Midbrain (tissue), 1 donor: ENCODE measurements at regions not wholly inside any gene's neighbourhood (a gene's known extent, or its start where the extent isn't known, plus 50 kb on each side); places are given as distances from the start of the nearest gene placed in this dataset.
"Not testable (repeated sequence)": the region's sequence is repeated elsewhere in the genome, so short reads cannot be mapped to it uniquely, and the experiment has no call there.

ENCODE experiments used
- DNase-seq: peaks from one replicate; lab custom pipeline; 2025; lab: John Stamatoyannopoulos, UW

DNA sequence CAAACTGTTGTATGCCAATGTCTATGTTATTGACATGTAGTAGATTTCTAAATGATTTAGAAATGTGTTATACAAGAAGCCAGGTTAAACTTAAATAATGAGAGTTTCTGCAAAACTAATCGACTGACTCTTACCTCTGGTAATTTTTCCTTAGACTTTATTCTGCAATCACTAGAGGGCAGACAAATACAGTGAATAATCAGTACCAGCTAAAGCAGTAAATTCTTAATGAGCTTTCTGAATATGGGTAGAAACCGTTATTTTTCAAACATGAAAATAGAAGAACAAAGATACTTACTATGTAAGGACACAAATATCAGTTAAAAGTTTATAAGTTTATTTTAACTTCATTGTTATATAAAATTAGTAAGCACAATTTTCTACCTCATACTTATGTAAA lies 97.9 kb upstream of the RGS1 start:
- peak; percentile 40 for DNase-seq

DNA sequence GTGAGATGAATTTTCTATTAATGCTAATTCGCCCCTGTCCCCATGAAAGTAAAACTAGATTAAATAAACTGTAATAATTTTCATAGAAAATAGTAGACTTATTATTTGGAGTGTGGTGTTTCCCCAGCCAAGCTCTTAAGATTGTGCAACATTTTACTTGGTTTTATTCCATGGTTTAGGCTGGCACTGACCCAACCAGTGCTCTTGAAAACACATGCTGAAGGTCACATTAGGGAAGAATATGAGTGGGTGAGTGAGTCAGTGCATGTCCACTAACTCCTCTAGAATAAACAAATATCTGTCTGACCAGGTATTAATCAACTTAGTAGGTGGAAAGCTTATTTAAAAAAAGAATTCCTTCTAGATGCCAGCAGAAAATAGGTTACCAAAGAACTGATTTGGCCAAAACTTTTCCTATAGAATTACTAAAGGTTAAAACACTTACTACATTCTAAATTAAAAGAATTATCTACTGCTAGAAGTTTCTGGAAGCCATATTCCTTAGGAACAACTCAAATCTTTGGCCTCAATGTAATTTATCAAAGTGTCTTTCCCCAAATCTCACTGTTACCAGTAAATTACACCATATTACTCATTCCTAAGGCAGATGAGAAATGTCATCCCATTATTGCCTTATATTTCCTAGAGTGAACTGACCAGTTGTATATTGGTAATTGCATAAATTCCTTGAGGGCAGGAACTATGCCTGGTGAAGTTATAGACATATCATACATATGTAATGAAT lies 89.7 kb upstream of the RGS1 start:
- DNase-seq: peak; percentile 4

DNA sequence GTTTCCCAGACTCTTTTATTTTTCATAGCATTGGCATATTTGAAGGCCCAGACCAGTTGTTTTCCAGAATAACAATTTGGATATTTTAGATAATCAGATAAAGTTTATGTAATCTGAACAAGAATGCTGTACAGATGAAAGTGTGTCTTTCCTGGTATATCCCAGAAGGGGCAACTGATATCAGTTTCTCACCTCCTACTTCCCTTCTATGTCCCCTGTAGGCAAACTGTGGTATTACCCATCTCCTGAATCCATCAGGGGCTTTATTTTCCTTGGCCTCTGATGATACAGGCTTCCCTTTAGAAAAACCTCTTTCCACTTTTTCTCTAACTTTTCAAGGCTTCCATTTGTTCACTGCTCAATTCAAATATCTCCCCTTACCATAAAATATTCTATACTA lies 87.5 kb upstream of the RGS1 start:
- DNase-seq: no peak

DNA sequence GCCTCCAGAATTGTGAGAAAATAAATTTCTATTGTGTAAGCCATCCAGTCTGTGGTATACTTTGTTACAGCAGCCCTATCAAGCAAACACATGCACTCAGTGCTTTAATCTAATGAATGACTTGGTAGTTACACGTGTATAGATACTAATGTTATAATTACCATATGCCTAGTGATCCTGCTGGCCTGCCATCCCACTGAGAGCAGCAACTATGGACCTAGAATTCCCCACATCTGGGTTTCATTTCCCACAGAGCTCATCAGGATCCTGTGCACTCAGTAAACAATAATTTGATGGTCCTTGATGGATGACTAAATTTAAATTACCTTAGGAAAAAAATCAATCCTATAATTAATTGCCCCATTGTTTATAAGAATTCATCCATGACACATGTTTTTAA lies 86.5 kb upstream of the RGS1 start:
- DNase-seq: no peak

DNA sequence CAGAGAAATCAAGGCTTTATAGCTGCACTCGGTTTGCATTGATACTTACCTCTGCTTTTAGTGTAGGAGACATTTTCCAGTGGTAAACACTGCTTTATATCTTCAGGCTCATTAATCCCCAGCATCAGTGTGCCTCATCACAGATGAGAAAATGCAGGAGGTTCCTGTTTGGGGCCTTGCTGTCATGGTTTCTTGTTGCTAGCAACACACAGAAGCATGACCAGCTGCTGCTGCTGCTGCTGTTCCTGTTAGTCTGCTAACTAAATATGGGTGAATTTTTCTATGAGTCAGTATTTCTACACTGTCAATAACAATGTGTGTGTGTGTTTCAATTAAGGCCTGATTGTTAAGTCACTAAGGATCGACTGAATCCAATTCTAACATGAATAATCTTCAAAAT lies 85.8 kb upstream of the RGS1 start:
- no peak for DNase-seq

DNA sequence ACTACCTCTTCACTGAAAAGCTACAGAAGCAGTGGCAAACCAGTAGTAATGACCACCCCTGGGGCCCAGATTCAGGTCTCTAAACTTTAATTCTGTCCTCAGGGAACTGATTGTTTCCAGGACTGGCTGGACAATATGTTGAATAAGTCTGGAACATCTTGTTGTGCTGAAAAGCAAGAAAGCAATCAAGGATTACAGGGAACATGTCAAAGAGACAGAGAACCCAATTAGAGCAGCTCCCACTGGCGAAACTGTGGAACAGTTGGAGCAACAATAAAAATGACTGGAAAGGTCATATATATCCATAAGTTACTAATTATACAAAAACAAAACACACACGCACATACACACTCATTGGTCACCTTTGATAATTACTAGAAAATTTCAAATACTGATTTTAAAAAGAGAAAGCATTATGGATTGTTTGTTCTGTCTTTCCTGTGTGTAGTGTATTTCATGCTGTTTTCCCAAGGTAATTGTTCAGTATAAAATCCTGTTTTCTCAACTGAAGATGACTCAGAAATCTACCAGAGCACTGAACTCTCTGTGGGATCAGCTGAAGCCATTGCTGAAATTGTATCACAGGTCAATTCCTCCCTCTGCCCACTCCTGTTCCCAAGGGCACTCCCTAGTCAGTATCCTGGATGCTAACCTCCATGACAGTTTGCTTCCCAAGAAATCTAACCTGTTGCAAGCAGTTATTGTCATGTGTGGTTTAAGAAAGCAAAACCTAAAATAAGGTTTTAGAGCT lies 83.6 kb upstream of the RGS1 start:
- no peak for DNase-seq

DNA sequence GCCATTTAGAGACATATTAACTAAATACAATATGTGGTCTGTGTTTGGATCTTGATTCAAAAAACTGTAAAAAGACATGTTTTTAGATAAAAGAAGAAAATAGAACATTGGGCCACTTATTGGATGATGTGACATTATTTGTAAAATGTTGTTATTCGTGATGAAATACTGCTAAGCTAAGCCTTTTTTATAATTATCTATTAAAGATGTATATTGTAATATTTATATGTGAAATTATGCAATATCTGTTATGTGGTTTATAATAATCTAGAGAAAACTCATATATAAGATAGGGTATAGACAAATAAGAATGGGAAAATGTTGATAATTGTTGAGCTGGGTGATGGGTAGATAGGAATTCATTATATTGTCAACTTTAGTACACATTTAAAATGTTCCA lies 82.0 kb upstream of the RGS1 start:
- no peak for DNase-seq

DNA sequence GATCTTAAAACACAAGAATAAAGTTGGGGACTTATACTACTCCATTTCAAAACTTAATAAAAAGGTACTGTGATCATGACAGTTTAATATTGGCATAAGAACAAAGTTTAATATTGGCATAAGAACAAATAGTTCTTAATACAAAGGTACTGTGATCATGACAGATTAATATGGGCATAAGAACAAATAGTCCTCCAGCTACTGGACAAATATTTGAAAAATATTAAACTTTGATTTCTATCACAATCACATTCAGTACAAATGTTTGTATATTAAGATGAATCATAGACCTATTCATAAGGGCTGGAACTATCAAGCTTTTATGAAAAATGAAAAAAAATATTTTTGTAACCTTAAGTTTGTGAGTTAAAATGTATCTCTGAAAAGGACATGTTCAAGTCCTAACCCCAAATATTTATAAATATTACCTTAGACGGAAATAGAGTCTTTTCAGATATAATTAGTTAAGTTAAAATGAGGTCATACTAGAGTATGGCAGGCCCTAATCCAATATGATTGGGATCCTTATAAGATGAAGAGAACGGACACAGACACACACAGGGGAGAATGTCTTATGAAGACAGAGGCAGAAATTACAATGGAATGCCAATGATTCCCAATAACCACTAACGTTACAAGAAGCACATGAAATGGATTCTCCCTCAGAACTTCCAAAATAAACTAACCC lies 79.1 kb upstream of the RGS1 start:
- no peak for DNase-seq

DNA sequence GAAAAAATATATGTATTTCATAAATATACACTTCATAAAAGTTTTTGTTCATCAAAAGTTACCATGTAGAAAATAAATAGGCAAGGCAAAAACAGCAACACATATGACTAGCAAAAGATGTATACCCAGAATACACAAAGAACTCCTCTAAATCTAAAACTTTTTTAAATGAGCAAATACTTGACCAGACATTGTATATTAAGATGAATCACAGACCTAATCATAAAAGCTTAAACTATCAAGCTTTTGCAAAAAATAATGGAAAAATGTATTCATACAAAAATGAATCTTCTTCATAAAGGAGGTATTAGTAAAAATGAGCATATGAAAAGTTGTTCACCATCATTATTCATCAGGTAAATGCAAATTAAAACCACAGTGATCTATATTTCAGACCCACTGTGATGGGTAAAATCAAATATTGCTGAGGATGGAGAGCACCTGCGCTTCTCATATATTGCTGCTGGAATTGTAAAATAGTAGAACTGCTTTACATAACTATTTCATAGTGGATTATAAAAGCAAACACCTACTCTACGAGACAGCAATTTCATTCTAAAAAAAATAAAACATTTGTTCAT lies 78.3 kb upstream of the RGS1 start:
- no peak for DNase-seq

DNA sequence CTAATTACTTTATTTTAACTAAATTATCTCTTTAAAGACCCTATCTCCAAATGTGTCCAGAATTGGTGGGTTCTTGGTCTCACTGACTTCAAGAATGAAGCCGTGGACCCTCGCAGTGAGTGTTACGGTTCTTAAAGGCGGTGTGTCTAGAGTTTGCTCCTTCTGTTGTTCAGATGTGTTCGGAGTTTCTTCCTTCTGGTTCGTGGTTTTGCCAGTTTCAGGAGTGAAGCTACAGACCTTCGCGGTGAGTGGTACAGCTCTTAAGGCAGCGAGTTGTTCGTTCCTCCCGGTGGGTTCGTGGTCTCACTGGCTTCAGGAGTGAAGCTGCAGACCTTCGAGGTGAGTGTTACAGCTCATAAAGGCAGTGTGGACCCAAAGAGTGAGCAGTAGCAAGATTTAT lies 77.5 kb upstream of the RGS1 start:
- not testable (repeated sequence) for DNase-seq

DNA sequence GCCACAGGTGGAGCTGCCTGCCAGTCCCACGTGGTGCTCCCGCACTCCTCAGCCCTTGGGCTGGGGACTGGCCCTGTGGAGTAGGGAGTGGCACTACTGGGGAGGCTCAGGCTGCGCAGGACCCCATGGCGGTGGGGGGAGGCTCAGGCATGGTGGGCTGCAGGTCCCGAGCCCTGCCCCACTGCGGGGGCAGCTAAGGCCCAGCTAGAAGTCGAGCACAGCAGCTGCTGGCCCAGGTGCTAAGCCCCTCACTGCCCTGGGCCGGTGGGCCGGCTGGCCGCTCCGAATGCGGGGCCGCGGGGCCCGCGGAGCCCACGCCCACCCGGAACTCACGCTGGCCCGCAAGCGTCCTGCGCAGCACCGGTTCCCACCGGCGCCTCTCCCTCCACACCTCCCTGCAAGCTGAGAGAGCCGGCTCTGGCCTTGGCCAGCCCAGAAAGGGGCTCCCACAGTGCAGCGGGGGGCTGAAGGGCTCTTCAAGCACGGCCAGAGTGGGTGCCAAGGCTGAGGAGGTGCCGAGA lies 76.5 kb upstream of the RGS1 start:
- not testable (repeated sequence) for DNase-seq

DNA sequence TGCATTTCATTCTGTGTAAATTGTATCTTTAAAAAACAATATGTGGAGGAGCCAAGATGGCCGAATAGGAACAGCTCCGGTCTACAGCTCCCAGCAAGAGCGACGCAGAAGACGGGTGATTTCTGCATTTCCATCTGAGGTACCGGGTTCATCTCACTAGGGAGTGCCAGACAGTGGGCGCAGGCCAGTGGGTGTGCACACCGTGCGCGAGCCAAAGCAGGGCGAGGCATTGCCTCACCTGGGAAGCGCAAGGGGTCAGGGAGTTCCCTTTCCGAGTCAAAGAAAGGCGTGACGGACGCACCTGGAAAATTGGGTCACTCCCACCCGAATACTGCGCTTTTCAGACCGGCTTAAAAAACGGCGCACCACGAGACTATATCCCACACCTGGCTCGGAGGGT lies 75.0 kb upstream of the RGS1 start:
- DNase-seq: not testable (repeated sequence)

DNA sequence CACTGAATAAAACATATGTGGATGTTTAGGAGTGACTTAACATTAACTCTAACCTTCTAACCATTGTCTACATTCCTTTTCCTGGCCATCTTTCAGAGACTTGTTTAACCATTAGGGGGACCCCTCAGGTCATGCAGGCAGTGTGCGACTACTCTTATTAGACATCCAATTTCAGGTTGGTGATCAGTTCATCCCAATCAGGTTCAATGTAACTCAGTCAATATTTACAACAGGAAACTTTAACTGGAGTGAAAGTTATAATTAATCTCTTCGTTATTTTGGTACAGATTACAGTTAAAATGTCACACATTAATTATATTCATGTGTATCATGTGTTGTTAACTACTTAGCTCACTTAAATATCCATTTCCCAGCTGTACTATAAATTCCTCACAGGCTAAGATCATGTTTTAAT lies 68.8 kb upstream of the RGS1 start:
- DNase-seq: no peak

DNA sequence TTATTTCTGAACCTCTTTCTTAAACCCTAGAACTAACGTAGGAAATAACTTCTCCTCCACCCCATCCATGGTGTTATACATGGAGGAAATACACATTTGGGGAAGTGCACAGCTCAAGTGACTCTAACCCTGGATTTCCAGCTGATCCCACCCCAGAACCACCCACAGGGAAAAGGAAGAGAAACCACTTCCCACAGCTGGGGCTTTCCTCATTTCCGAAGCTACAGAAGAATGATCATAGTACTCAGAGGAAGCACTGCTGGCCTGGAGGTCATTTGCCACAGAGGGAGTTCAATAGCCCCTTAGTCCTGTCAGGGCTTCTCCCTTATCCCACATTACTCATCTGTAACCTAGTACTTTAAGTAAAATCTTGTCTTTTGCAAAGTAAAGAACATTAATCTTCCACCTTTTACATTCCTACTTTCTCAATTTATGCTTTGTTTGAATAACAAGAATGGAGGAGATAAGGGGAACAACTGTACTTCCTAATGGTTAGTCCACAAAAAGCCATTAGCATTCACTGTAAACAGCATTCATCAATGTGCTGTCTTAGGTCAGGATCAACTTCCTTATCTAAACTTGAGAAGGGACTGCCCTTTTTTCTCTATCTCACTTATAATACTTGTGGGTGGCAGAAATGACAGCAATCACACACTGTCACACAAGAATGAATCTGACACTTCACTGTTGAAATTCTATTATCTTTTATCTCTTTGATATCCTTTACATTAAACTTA lies 63.0 kb upstream of the RGS1 start:
- peak; percentile 7 for DNase-seq

DNA sequence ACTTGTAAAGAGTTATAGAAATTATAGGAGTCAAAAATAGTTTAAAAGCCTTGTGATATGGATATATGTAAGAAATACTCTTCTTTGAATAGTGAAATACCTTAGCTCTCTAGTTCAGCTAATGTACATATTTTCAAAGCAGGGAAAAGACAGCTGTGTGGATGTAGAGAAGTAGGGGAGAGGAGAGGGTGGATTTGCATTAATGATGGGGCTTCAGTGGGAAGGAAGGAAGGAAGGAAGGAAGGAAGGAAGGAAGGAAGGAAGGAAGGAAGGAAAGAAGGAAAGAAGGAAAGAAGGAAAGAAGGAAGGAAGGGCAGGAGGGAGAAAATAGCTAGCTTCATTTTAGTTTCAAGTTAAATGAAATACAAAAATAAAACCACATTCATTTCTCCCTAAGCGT lies 62.4 kb upstream of the RGS1 start:
- no peak for DNase-seq

DNA sequence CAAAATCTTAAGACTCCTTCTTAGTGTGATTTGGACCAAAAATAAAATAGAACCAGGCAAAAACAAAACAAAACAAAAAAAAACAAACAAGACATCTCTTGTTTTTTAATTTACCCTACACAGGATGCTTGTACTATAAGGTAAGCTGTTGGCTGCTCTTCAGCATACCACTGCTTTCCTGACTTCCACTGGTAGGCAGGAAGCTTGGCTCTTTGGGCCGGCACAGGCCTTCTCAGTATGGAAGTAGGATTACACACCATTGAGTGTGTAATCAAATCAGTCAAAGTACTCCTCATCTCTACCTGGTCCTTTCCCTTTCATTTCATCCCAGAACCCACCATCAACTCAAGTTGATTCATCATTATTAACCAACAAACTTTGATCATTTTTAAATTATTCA lies 61.9 kb upstream of the RGS1 start:
- no peak for DNase-seq

DNA sequence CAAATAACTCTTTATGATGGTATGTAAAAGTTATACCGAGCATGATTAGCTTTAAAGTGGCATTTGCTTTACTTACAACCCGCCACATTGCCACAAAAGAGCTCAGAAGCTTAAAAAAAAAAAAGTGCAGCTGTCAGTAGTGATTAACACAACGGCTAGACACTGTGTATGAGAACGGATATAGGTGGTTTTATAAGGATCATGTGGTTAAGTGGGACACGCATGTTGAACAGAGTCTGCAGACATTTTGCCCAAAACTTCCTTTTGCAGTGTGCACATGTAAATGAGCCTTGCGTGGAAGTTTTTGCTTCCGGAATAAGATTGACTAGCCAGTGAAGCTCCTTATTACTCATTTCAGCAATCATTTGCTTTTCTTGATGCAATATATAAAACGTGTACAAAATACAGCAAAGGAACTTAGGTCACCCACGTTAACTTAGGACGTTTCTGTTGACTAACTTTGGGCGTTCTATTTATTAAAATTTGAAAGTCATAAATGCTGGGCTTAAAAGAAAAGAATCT lies 58.7 kb upstream of the RGS1 start:
- peak; percentile 24 for DNase-seq

DNA sequence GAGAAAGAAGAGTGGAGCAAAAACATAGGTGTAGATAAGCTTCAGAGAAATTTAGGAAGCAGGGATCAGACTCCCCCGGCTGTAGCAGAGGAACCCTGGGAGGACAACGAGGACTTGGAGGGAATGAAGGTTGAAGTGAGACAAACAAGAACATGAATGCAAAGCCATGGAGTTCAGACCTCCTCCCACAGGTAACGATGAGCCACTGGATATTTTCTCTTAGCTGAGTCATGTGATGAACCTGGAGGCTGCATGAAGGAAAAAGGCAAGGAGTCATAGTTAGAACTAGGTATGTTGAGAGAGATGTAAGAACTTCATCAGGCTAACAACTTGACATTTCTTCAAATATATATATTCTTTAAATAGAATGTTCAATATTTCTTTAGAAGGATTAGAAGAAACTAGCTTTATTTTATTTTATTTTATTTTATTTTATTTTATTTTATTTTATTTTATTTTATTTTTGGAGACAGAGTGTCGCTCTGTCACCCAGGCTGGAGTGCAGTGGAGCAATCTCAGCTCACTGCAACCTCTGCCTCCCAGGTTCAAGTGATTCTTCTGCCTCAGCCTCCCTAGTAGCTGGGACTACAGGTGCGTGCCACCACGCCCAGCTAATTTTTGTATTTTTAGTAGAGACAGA lies 57.7 kb upstream of the RGS1 start:
- DNase-seq: not testable (repeated sequence)

DNA sequence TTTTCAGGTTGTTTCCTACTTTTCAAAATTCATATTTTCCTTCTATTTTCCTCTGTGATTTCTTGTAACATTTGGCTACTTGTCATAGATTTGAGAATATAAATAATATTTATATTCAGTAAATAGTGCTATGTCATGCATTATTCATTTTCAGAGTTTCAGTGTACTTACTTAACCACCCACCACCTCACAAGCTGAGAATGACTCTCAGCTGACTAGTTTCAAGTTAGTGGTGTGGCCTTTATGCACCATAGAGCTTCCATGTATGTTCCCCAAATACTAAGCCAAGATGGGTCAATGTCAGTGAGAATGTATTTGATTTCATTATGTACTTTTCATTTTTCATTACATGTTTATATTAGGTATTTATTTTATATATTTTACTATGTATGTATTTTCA lies 56.9 kb upstream of the RGS1 start:
- no peak for DNase-seq

DNA sequence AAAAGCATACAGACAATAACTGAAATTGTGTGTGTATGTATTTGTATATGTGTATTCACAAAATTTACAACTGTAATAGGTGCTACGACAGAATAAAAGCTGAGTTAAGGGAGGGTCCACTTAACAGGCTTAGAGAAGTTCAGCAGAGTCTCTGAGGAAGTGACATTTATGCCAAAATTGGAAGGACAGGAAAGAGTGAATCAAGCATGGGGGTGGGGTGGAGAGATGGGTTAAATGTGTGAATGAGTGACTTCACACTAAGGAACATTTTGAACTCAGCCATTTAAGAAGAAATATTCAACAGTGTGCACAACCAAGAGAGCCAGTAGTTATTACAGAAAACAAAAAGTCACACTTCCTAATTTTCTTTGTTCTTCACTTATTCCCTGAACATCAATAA lies 53.8 kb upstream of the RGS1 start:
- no peak for DNase-seq

DNA sequence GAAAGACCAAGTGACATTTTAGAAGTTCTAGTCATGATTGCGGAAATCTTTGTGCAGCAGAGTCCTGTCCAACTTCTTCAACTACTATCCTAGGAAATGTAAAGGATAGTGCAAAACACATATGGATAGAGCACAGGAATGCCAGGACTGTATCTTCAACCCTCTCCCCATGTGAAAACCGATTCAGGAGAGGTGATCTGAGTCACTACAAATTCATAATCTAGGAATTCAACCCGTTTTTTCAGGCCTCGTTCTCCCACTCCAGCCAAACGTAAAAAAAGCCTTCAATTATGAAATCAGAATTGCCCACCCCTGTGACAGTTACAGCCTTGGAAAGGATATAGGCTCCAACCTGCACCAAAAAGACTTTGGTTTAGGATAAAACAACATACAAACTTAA lies 52.9 kb upstream of the RGS1 start:
- DNase-seq: no peak
